NCI-H146 (cell line): ENCODE measurements at regions not wholly inside any gene's neighbourhood (a gene's known extent, or its start where the extent isn't known, plus 50 kb on each side); places are given as distances from the start of the nearest gene placed in this dataset.

Experiments used
- DNase-seq: peaks from one replicate; lab custom pipeline; 2025; lab: John Stamatoyannopoulos, UW

GRCh38 chr9:119094086-119094485 lies 275.1 kb downstream of the BRINP1 start:
- no peak for DNase-seq

DNA sequence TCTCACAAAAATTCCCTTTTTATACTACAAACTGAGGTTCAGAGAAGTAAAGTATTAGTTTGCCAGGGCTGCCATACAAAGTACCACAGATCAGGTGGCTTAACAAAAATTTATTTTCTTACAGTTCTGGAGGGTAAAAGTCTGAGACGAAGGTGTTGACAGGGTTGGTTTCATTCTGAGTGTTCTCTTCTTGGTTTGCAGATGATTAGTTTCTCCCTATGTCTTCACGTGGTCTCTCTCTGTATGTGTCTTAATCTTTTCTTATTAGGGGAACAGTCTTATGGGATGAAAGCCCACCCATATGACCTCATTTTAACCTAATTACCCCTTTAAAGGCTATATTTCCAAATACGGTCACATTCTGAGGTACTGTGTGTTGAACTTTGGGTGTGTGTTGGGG lies 274.2 kb downstream of the BRINP1 start:
- no peak for DNase-seq

- no peak for DNase-seq
Measured at GRCh38 chr9:119101048-119101447, 268.2 kb downstream of the BRINP1 start.

- DNase-seq: no peak
Measured at GRCh38 chr9:119114681-119115080, 254.6 kb downstream of the BRINP1 start.
